GM23338 (cell line): ENCODE measurements at regions not wholly inside any gene's neighbourhood (a gene's known extent, or its start where the extent isn't known, plus 50 kb on each side); places are given as distances from the start of the nearest gene placed in this dataset.

ENCODE experiments used
- CTCF ChIP-seq, 2 experiments: fragments of 200-600 bp in 1 of 2; sonication (generic) in 1 of 2; conservative IDR thresholded peaks; 2 replicates each; pipeline versions ENCODE4 v1.5.1 to v1.6.1; 2016 to 2017; ENCODE audit warnings: antibody characterized with exemption in 2 of 2, low read depth in 2 of 2, mild to moderate bottlenecking in 2 of 2, moderate library complexity in 1 of 2
- POLR2AphosphoS5 ChIP-seq: IDR thresholded peaks from 2 replicates; pipeline ENCODE4 v1.6.1; 2016; ENCODE audit warnings: antibody characterized with exemption, low read depth
- TF ChIP-seq, protein P1 (sequence below): IDR thresholded peaks from one replicate; pipeline ENCODE4 v1.6.1; 2018; ENCODE audit warnings: antibody characterized with exemption; ENCODE audit not compliant: unreplicated experiment

- TF ChIP-seq CTCF (conservative IDR thresholded peaks at IDR 0.05; ENCODE audit: low read depth in 2 of 2) (no peak), POLR2AphosphoS5 (no peak)
- TF ChIP-seq, protein P1, sequence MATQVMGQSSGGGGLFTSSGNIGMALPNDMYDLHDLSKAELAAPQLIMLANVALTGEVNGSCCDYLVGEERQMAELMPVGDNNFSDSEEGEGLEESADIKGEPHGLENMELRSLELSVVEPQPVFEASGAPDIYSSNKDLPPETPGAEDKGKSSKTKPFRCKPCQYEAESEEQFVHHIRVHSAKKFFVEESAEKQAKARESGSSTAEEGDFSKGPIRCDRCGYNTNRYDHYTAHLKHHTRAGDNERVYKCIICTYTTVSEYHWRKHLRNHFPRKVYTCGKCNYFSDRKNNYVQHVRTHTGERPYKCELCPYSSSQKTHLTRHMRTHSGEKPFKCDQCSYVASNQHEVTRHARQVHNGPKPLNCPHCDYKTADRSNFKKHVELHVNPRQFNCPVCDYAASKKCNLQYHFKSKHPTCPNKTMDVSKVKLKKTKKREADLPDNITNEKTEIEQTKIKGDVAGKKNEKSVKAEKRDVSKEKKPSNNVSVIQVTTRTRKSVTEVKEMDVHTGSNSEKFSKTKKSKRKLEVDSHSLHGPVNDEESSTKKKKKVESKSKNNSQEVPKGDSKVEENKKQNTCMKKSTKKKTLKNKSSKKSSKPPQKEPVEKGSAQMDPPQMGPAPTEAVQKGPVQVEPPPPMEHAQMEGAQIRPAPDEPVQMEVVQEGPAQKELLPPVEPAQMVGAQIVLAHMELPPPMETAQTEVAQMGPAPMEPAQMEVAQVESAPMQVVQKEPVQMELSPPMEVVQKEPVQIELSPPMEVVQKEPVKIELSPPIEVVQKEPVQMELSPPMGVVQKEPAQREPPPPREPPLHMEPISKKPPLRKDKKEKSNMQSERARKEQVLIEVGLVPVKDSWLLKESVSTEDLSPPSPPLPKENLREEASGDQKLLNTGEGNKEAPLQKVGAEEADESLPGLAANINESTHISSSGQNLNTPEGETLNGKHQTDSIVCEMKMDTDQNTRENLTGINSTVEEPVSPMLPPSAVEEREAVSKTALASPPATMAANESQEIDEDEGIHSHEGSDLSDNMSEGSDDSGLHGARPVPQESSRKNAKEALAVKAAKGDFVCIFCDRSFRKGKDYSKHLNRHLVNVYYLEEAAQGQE: no peak
Observed at GRCh38 chr1:86263101-86263500, 106.5 kb upstream of the COL24A1 start.
